RWPE2 (cell line): ENCODE measurements at regions not wholly inside any gene's neighbourhood (a gene's known extent, or its start where the extent isn't known, plus 50 kb on each side); places are given as distances from the start of the nearest gene placed in this dataset.

Experiments used
- ATAC-seq: fragments of 200-7000 bp; cut with Tn5 transposase; 3 replicates; pipeline ENCODE4 v1.9.1; 2021; ENCODE audit warnings: low read depth
- DNase-seq: peaks from one replicate; pipeline ENCODE4 v3.0.0-alpha.2; 2020; ENCODE audit warnings: low spot score
- H3K27ac ChIP-seq: fragments of 450-650 bp; 2 replicates; pipeline ENCODE4 v1.5.1; 2017; ENCODE audit warnings: mild to moderate bottlenecking; ENCODE audit not compliant: poor library complexity, severe bottlenecking
- H3K27me3 ChIP-seq: fragments of 250-450 bp; sonication (Bioruptor Pico); 2 replicates; pipeline ENCODE4 v1.5.1; 2021; ENCODE audit warnings: mild to moderate bottlenecking, moderate library complexity; ENCODE audit not compliant: insufficient read depth, poor library complexity, severe bottlenecking
- H3K36me3 ChIP-seq: fragments of 250-450 bp; sonication (Bioruptor Pico); 2 replicates; pipeline ENCODE4 v1.5.1; 2020; ENCODE audit warnings: low read depth, mild to moderate bottlenecking, moderate library complexity
- H3K4me1 ChIP-seq: fragments of 250-450 bp; sonication (Bioruptor Pico); 2 replicates; pipeline ENCODE4 v1.5.1; 2021; ENCODE audit warnings: mild to moderate bottlenecking, moderate library complexity; ENCODE audit not compliant: insufficient read depth, poor library complexity, severe bottlenecking
- H3K4me3 ChIP-seq: fragments of 250-450 bp; sonication (Bioruptor Pico); 2 replicates; pipeline ENCODE4 v1.5.1; 2021; ENCODE audit warnings: mild to moderate bottlenecking, moderate library complexity; ENCODE audit not compliant: severe bottlenecking
- H3K9me3 ChIP-seq: fragments of 250-450 bp; sonication (Bioruptor Pico); 2 replicates; pipeline ENCODE4 v1.5.1; 2021; ENCODE audit warnings: mild to moderate bottlenecking, moderate library complexity; ENCODE audit not compliant: severe bottlenecking
- CTCF ChIP-seq: fragments of 450-650 bp; IDR thresholded peaks from one replicate; pipeline ENCODE4 v1.5.1; 2017; ENCODE audit warnings: mild to moderate bottlenecking, moderate library complexity; ENCODE audit not compliant: poor library complexity, severe bottlenecking

- ATAC-seq (no peak), DNase-seq (no peak)
- no peak for TF ChIP-seq CTCF
- H3K4me1 ChIP-seq: no peaks in the 10 kb centered on the region
- no peak overlapping the region for H3K27ac ChIP-seq
- H3K9me3 ChIP-seq: no peaks in the 10 kb centered on the region
- no peaks in the 10 kb centered on the region for H3K27me3 ChIP-seq
- H3K36me3 ChIP-seq: no peaks in the 10 kb centered on the region
- H3K4me3 ChIP-seq: no peak overlapping the region
These were observed 61.5 kb downstream of the PRSS23 start for GRCh38 chr11:86861810-86862209.

- Histone ChIP-seq H3K9me3 (no peaks in the 10 kb centered on the region), H3K27me3 (no peaks in the 10 kb centered on the region), H3K27ac (no peak overlapping the region), H3K4me1 (no peaks in the 10 kb centered on the region), H3K36me3 (no peaks in the 10 kb centered on the region), H3K4me3 (no peak overlapping the region)
- DNase-seq (no peak), ATAC-seq (no peak)
- no peak for TF ChIP-seq CTCF
These were observed 63.1 kb downstream of the PRSS23 start for GRCh38 chr11:86863476-86863875.

GRCh38 chr11:86865436-86865835 lies 65.1 kb downstream of the PRSS23 start:
- H3K4me1 ChIP-seq: no peaks in the 10 kb centered on the region
- H3K36me3 ChIP-seq: no peaks in the 10 kb centered on the region
- DNase-seq (no peak), ATAC-seq (no peak)
- TF ChIP-seq CTCF: no peak
- no peaks in the 10 kb centered on the region for H3K9me3 ChIP-seq
- no peaks in the 10 kb centered on the region for H3K27me3 ChIP-seq
- no peak overlapping the region for H3K4me3 ChIP-seq
- no peak overlapping the region for H3K27ac ChIP-seq

- Histone ChIP-seq H3K27me3 (no peaks in the 10 kb centered on the region), H3K4me1 (no peaks in the 10 kb centered on the region), H3K4me3 (no peak overlapping the region), H3K36me3 (no peaks in the 10 kb centered on the region), H3K9me3 (no peaks in the 10 kb centered on the region), H3K27ac (no peak overlapping the region)
- ATAC-seq (no peak), DNase-seq (no peak)
- TF ChIP-seq CTCF: no peak
These were observed 69.2 kb downstream of the PRSS23 start for GRCh38 chr11:86869531-86869930.

- ATAC-seq (peak; percentile 79), DNase-seq (no peak)
- H3K9me3 ChIP-seq: no peaks in the 10 kb centered on the region
- peak; percentile 92 for TF ChIP-seq CTCF
- H3K4me3 ChIP-seq: no peak overlapping the region
- H3K36me3 ChIP-seq: no peaks in the 10 kb centered on the region
- H3K4me1 ChIP-seq: no peaks in the 10 kb centered on the region
- no peaks in the 10 kb centered on the region for H3K27me3 ChIP-seq
- H3K27ac ChIP-seq: no peak overlapping the region
These were observed 69.7 kb downstream of the PRSS23 start for GRCh38 chr11:86869966-86870570.
